Panc1 (cell line): ENCODE measurements at regions not wholly inside any gene's neighbourhood (a gene's known extent, or its start where the extent isn't known, plus 50 kb on each side); places are given as distances from the start of the nearest gene placed in this dataset.

Experiments used
- CTCF ChIP-seq: fragments of 450-650 bp; IDR thresholded peaks from 2 replicates; pipeline ENCODE4 v1.5.1; 2017; ENCODE audit warnings: mild to moderate bottlenecking
- POLR2AphosphoS5 ChIP-seq: IDR thresholded peaks from 2 replicates; pipeline ENCODE4 v1.6.1; 2012; ENCODE audit warnings: mild to moderate bottlenecking, low read depth, low read length, moderate library complexity
- REST ChIP-seq, 2 experiments: IDR thresholded peaks; 2 replicates each; pipeline ENCODE4 v1.6.1; 2011 to 2012; ENCODE audit warnings: low read depth in 2 of 2, control low read depth in 1 of 2, low read length in 1 of 2, mild to moderate bottlenecking in 1 of 2, moderate library complexity in 1 of 2; ENCODE audit not compliant: insufficient read depth in 1 of 2
- SIN3A ChIP-seq: IDR thresholded peaks from 2 replicates; pipeline ENCODE4 v1.6.1; 2012; ENCODE audit warnings: low read depth, mild to moderate bottlenecking, low read length, moderate library complexity, borderline replicate concordance; ENCODE audit not compliant: insufficient read depth
- TCF7L2 ChIP-seq: IDR thresholded peaks from 2 replicates; pipeline ENCODE4 v1.6.1; 2011; ENCODE audit warnings: mild to moderate bottlenecking, low read depth, low read length, inconsistent platforms

GRCh38 chr14:71686677-71687076, 245.6 kb upstream of the RGS6 start:
- TF ChIP-seq CTCF (no peak), POLR2AphosphoS5 (no peak), REST (IDR thresholded peaks at IDR 0.05; ENCODE audit: insufficient read depth in 1 of 2, low read depth in 2 of 2, low read length in 1 of 2) (no peak), SIN3A (no peak), TCF7L2 (no peak)
